ENCODE measurements at regions not wholly inside any gene's neighbourhood (a gene's known extent, or its start where the extent isn't known, plus 50 kb on each side); places are given as distances from the start of the nearest gene placed in this dataset.

- DNase-seq (ENCODE audit: low read depth in 3 of 3) = no peak
Measured at GRCh38 chr2:160871953-160872352, 288.3 kb upstream of the TANK start.

GRCh38 chr2:160876029-160876428, 284.2 kb upstream of the TANK start:
- no peak for DNase-seq (ENCODE audit: low read depth in 3 of 3)

- no peak for DNase-seq (ENCODE audit: low read depth in 3 of 3)
Measured at GRCh38 chr2:160876765-160877164, 283.5 kb upstream of the TANK start.

- DNase-seq (ENCODE audit: low read depth in 3 of 3) = no peak
Measured at GRCh38 chr2:160878618-160879017, 281.6 kb upstream of the TANK start.

GRCh38 chr2:160882906-160883305, 277.3 kb upstream of the TANK start:
- no peak for DNase-seq (ENCODE audit: low read depth in 3 of 3)

- no peak for DNase-seq (ENCODE audit: low read depth in 3 of 3)
Measured at GRCh38 chr2:160884056-160884455, 276.2 kb upstream of the TANK start.

GRCh38 chr2:160889439-160890170, 270.6 kb upstream of the TANK start:
- DNase-seq (ENCODE audit: low read depth in 3 of 3) = no peak

GRCh38 chr2:160890667-160891352, 269.4 kb upstream of the TANK start:
- no peak for DNase-seq (ENCODE audit: low read depth in 3 of 3)

GRCh38 chr2:160891353-160891740, 268.9 kb upstream of the TANK start:
- no peak for DNase-seq (ENCODE audit: low read depth in 3 of 3)

GRCh38 chr2:160892204-160892603, 268.0 kb upstream of the TANK start:
- DNase-seq (ENCODE audit: low read depth in 3 of 3) = no peak

- DNase-seq (ENCODE audit: low read depth in 3 of 3) = no peak
Measured at GRCh38 chr2:160893581-160893980, 266.6 kb upstream of the TANK start.

GRCh38 chr2:160898581-160899307, 261.5 kb upstream of the TANK start:
- DNase-seq (ENCODE audit: low read depth in 3 of 3) = no peak

GRCh38 chr2:160901613-160902012, 258.6 kb upstream of the TANK start:
- DNase-seq (ENCODE audit: low read depth in 3 of 3) = no peak

GRCh38 chr2:160905862-160906261, 254.4 kb upstream of the TANK start:
- no peak for DNase-seq (ENCODE audit: low read depth in 3 of 3)

GRCh38 chr2:160906878-160907277, 253.3 kb upstream of the TANK start:
- no peak for DNase-seq (ENCODE audit: low read depth in 3 of 3)

GRCh38 chr2:160907738-160908137, 252.5 kb upstream of the TANK start:
- DNase-seq (ENCODE audit: low read depth in 3 of 3) = no peak

GRCh38 chr2:160908157-160908556, 252.1 kb upstream of the TANK start:
- no peak for DNase-seq (ENCODE audit: low read depth in 3 of 3)

- no peak for DNase-seq (ENCODE audit: low read depth in 3 of 3)
Measured at GRCh38 chr2:160909781-160910242, 250.4 kb upstream of the TANK start.

GRCh38 chr2:160910681-160911080, 249.5 kb upstream of the TANK start:
- no peak for DNase-seq (ENCODE audit: low read depth in 3 of 3)

- DNase-seq (ENCODE audit: low read depth in 3 of 3) = no peak
Measured at GRCh38 chr2:160911258-160911657, 249.0 kb upstream of the TANK start.

- no peak for DNase-seq (ENCODE audit: low read depth in 3 of 3)
Measured at GRCh38 chr2:160912276-160912675, 248.0 kb upstream of the TANK start.

- DNase-seq (ENCODE audit: low read depth in 3 of 3) = no peak
Measured at GRCh38 chr2:160913323-160913722, 246.9 kb upstream of the TANK start.

GRCh38 chr2:160914217-160914616, 246.0 kb upstream of the TANK start:
- no peak for DNase-seq (ENCODE audit: low read depth in 3 of 3)
